Activated naive CD4-positive, alpha-beta T cell treated with anti-CD3 and anti-CD28 coated beads, Interleukin-2, amount 50 U/mL, for 72 hours (primary cell): ENCODE measurements at regions not wholly inside any gene's neighbourhood (a gene's known extent, or its start where the extent isn't known, plus 50 kb on each side); places are given as distances from the start of the nearest gene placed in this dataset.

Experiments used
- ATAC-seq, 2 donors: fragments of 150-1000 bp; cut with Tn5 transposase; 2 replicates each; pipeline ENCODE4 v1.10.0; 2021; ENCODE audit warnings: mild to moderate bottlenecking in 2 of 2, moderate library complexity in 2 of 2
- DNase-seq, 2 donors: peaks; one replicate each; pipeline ENCODE4 v3.0.0; 2021 to 2022; ENCODE audit warnings: low spot score in 2 of 2
- H3K27ac Mint-ChIP-seq, 2 donors: one replicate each; pipeline ENCODE4 v1.8.0; 2022; ENCODE audit warnings: mild to moderate bottlenecking in 2 of 2, mixed read lengths in 2 of 2
- H3K36me3 Mint-ChIP-seq, 2 donors: one replicate each; pipeline ENCODE4 v1.8.0; 2022; ENCODE audit warnings: mixed read lengths in 2 of 2
- H3K9me3 Mint-ChIP-seq, 2 donors: one replicate each; pipeline ENCODE4 v1.8.0; 2022; ENCODE audit warnings: mixed read lengths in 2 of 2

- H3K9me3 Mint-ChIP-seq = no peaks in the 10 kb centered on the region
- H3K27ac Mint-ChIP-seq = no peak overlapping the region
- ATAC-seq (no peak), DNase-seq (no peak)
- H3K36me3 Mint-ChIP-seq = no peaks in the 10 kb centered on the region
Measured at GRCh38 chr10:79883986-79884385, 57.4 kb downstream of the NUTM2E start.

- DNase-seq (no peak), ATAC-seq (peak in 1 of 2 donors; percentile 51)
- no peak overlapping the region for H3K27ac Mint-ChIP-seq
- H3K9me3 Mint-ChIP-seq = no peaks in the 10 kb centered on the region
- H3K36me3 Mint-ChIP-seq = no peaks in the 10 kb centered on the region
Measured at GRCh38 chr10:79886345-79886744, 59.8 kb downstream of the NUTM2E start.
